ENCODE measurements at regions not wholly inside any gene's neighbourhood (a gene's known extent, or its start where the extent isn't known, plus 50 kb on each side); places are given as distances from the start of the nearest gene placed in this dataset.

DNA sequence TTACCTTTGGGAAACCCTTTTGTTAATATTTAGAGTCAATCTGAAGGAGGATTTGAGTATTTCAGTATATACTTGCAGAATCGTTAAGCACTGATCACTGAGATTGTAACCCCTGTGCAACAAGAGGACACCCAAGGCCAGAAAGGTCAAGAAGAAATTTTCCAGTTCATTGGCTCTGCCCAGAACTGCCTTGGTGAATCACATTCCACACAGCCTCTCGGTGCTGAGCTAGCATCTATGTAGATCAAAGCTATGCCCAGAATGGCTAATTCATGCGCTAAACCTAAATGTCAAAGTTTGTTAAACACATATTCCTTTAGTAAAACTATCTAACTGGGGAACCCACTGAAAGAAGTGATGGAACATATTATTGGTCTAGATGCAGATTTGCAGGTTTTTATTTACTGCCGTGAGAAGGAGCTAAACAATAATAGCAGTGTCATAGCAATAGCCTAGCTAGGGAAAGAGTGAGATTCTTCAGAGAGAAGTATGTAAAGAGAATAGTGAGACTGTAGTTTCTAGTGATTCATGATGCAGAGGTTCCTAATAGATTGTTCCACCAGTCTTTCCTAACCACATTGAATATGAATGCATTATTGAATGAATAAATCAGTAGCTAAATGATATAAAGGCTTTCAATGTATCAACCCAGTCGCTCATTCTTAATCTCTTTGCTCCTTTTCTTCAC lies 423.2 kb upstream of the CRIM1 start:
- no peak for TF ChIP-seq EZH2phosphoT487 (IDR thresholded peaks at IDR 0.05; ENCODE audit: borderline replicate concordance, low read depth, low read length)
- TF ChIP-seq, protein P1, sequence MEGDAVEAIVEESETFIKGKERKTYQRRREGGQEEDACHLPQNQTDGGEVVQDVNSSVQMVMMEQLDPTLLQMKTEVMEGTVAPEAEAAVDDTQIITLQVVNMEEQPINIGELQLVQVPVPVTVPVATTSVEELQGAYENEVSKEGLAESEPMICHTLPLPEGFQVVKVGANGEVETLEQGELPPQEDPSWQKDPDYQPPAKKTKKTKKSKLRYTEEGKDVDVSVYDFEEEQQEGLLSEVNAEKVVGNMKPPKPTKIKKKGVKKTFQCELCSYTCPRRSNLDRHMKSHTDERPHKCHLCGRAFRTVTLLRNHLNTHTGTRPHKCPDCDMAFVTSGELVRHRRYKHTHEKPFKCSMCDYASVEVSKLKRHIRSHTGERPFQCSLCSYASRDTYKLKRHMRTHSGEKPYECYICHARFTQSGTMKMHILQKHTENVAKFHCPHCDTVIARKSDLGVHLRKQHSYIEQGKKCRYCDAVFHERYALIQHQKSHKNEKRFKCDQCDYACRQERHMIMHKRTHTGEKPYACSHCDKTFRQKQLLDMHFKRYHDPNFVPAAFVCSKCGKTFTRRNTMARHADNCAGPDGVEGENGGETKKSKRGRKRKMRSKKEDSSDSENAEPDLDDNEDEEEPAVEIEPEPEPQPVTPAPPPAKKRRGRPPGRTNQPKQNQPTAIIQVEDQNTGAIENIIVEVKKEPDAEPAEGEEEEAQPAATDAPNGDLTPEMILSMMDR (conservative IDR thresholded peaks at IDR 0.05; ENCODE audit: low read length) = no peak

Measured in OCI-LY7 (cell line).